ENCODE measurements at regions not wholly inside any gene's neighbourhood (a gene's known extent, or its start where the extent isn't known, plus 50 kb on each side); places are given as distances from the start of the nearest gene placed in this dataset.
"Not testable (repeated sequence)": the region's sequence is repeated elsewhere in the genome, so short reads cannot be mapped to it uniquely, and the experiment has no call there.

GRCh38 chr22:47303161-47303890 lies 540.9 kb downstream of the TBC1D22A start:
- H3K36me3 ChIP-seq, result no peaks in the 10 kb centered on the region
- H3K4me1 ChIP-seq (ENCODE audit: control insufficient read depth in 1 of 2, low read depth in 2 of 2), result no peaks in the 10 kb centered on the region
- ATAC-seq (ENCODE audit: insufficient number of reproducible peaks, low FRiP score, low read depth), result no peak
- DNase-seq (ENCODE audit: low spot score), result no peak
- H3K9me3 ChIP-seq, result no peaks in the 10 kb centered on the region
- H3K27ac ChIP-seq, result no peak overlapping the region
- TF ChIP-seq CTCF (IDR thresholded peaks at IDR 0.05), result no peak
- H3K4me3 ChIP-seq, result no peak overlapping the region
- H3K27me3 ChIP-seq (replicated peaks; ENCODE audit: insufficient read depth), result no peaks in the 10 kb centered on the region

DNA sequence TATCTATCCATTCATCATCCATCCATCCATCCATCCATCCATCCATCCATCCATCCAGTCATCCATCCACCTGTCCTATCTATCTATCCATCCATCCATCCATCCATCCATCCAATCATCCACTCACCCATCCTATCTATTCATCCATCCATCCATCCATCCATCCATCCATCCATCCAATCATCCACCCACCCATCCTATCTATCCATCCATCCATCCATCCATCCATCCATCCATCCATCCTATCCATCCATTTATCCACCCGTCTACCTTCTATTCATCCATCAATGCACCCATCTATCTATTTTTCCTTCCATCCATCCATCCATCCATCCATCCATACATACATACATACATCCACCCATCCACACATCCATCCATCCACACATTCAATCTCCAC lies 540.1 kb downstream of the TBC1D22A start:
- ATAC-seq (ENCODE audit: insufficient number of reproducible peaks, low FRiP score, low read depth); H3K4me3 ChIP-seq; H3K4me1 ChIP-seq (ENCODE audit: control insufficient read depth in 1 of 2, low read depth in 2 of 2); H3K27me3 ChIP-seq (replicated peaks; ENCODE audit: insufficient read depth); H3K27ac ChIP-seq; H3K36me3 ChIP-seq; DNase-seq (ENCODE audit: low spot score); H3K9me3 ChIP-seq: not testable (repeated sequence)

GRCh38 chr22:47301820-47302475 lies 539.5 kb downstream of the TBC1D22A start:
- TF ChIP-seq CTCF (IDR thresholded peaks at IDR 0.05), result no peak
- H3K9me3 ChIP-seq, result no peaks in the 10 kb centered on the region
- DNase-seq (ENCODE audit: low spot score), result no peak
- no peaks in the 10 kb centered on the region for H3K4me1 ChIP-seq (ENCODE audit: control insufficient read depth in 1 of 2, low read depth in 2 of 2)
- H3K27me3 ChIP-seq (replicated peaks; ENCODE audit: insufficient read depth), result no peaks in the 10 kb centered on the region
- no peaks in the 10 kb centered on the region for H3K36me3 ChIP-seq
- no peak for ATAC-seq (ENCODE audit: insufficient number of reproducible peaks, low FRiP score, low read depth)
- H3K27ac ChIP-seq, result no peak overlapping the region
- no peak overlapping the region for H3K4me3 ChIP-seq

GRCh38 chr22:47300698-47301405 lies 538.4 kb downstream of the TBC1D22A start:
- no peak overlapping the region for H3K4me3 ChIP-seq
- DNase-seq (ENCODE audit: low spot score) (no peak), ATAC-seq (ENCODE audit: insufficient number of reproducible peaks, low FRiP score, low read depth) (no peak)
- no peaks in the 10 kb centered on the region for H3K36me3 ChIP-seq
- no peak overlapping the region for H3K27ac ChIP-seq
- no peak for TF ChIP-seq CTCF (IDR thresholded peaks at IDR 0.05)
- no peaks in the 10 kb centered on the region for H3K9me3 ChIP-seq
- no peaks in the 10 kb centered on the region for H3K27me3 ChIP-seq (replicated peaks; ENCODE audit: insufficient read depth)
- H3K4me1 ChIP-seq (ENCODE audit: control insufficient read depth in 1 of 2, low read depth in 2 of 2), result no peaks in the 10 kb centered on the region

DNA sequence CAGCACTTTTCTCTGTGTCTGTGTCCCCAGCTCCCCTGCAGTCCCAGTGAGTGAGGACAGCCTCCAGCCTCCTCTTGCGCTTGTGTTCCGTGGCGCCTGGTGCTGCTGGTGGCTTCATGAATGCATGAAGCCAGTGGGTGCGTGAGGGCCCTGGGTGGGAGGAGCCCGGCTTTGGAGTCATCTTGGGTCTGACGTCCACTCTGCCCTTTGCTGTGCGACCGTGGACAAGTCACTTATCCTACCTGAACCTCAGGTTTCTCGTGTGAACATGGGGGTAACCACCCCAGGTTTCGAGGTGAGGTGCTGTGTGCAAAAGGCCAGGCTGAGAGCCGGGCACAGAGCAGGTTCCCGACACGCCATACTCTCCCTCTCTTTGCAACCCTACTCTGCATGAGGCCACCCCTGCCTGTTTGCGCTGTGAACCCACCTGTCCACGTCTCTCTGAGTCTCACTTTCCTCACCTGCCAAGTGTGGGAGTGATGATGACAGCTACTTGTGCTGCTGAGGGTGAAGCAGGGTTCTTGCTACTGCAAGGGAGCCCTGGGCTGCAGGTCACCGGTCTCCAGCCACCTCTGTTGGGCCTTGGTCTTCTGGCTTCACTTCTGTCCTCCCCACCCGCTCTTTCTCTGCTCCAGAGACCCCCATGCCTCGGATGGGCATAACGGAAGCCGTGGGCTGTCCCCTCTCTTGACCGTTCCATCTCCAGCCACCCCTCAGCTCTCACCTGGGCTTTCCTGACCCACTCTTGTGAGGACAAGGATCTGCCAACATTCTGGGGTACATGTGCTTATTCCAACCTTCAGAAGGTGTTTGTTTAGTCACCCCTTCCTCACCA lies 537.6 kb downstream of the TBC1D22A start:
- no peak for ATAC-seq (ENCODE audit: insufficient number of reproducible peaks, low FRiP score, low read depth)
- Histone ChIP-seq H3K36me3 (no peaks in the 10 kb centered on the region), H3K27ac (no peak overlapping the region), H3K9me3 (no peaks in the 10 kb centered on the region), H3K4me1 (ENCODE audit: control insufficient read depth in 1 of 2, low read depth in 2 of 2) (no peaks in the 10 kb centered on the region), H3K27me3 (replicated peaks; ENCODE audit: insufficient read depth) (no peaks in the 10 kb centered on the region), H3K4me3 (no peak overlapping the region)
- TF ChIP-seq CTCF (IDR thresholded peaks at IDR 0.05), result no peak
- no peak for DNase-seq (ENCODE audit: low spot score)
